SK-N-SH (cell line): ENCODE measurements at regions not wholly inside any gene's neighbourhood (a gene's known extent, or its start where the extent isn't known, plus 50 kb on each side); places are given as distances from the start of the nearest gene placed in this dataset.

Experiments used
- CTCF ChIA-PET: fragments of 300-600, 350-600 bp; formaldehyde crosslinking; extraction: SDS; loops from one replicate; lab custom pipeline; 2021; lab: Yijun Ruan, JAX
- POLR2A ChIA-PET: fragments of 350-600 bp; sonication (Branson Sonifier 250); formaldehyde crosslinking; extraction: SDS; loops from one replicate; lab custom pipeline; 2020; ENCODE audit warnings: antibody characterized with exemption, inconsistent platforms; lab: Yijun Ruan, JAX
- DNase-seq: peaks from one replicate; pipeline ENCODE4 v3.0.0; 2012
- H2AFZ ChIP-seq: fragments of 200-600 bp; sonication (generic); 2 replicates; pipeline ENCODE4 v1.8.1; 2016; ENCODE audit warnings: antibody characterized with exemption, mild to moderate bottlenecking, low read depth
- H3F3A ChIP-seq: fragments of 200-600 bp; sonication (generic); replicated peaks from 2 replicates; pipeline ENCODE3; 2016; ENCODE audit warnings: antibody characterized with exemption, mild to moderate bottlenecking; ENCODE audit not compliant: insufficient read depth
- H3K27ac ChIP-seq, 2 experiments: fragments of 200-500 bp in 1 of 2; fragments of 200-600 bp in 1 of 2; sonication (Bioruptor generic) in 1 of 2; sonication (generic), shearing (Covaris generic) in 1 of 2; 2 replicates each; pipeline versions ENCODE4 v1.5.1 to v1.6.1; 2014 to 2016; ENCODE audit warnings: low read depth in 2 of 2, inconsistent platforms in 1 of 2, low read length in 1 of 2, mild to moderate bottlenecking in 1 of 2, mixed read lengths in 1 of 2
- H3K27me3 ChIP-seq: fragments of 200-600 bp; sonication (generic), shearing (Covaris generic); 2 replicates; pipeline ENCODE4 v1.6.1; 2016; ENCODE audit warnings: mixed run types; ENCODE audit not compliant: insufficient read depth
- H3K36me3 ChIP-seq, 2 experiments: fragments of 200-500 bp in 1 of 2; fragments of 200-600 bp in 1 of 2; sonication (Bioruptor generic) in 1 of 2; sonication (generic) in 1 of 2; replicated peaks in 1 of 2; 2 replicates each; pipeline versions ENCODE3 to v1.5.1; 2014 to 2016; ENCODE audit warnings: low read length in 1 of 2, mild to moderate bottlenecking in 1 of 2; ENCODE audit not compliant: insufficient read depth in 2 of 2, control insufficient read depth in 1 of 2
- H3K4me1 ChIP-seq, 2 experiments: fragments of 200-500 bp in 1 of 2; fragments of 200-600 bp in 1 of 2; sonication (Bioruptor generic) in 1 of 2; sonication (generic), shearing (Covaris generic) in 1 of 2; 2 replicates each; pipeline versions ENCODE4 v1.5.1 to v1.6.1; 2014 to 2016; ENCODE audit warnings: low read depth in 1 of 2, low read length in 1 of 2, mixed run types in 1 of 2; ENCODE audit not compliant: insufficient read depth in 2 of 2, control insufficient read depth in 1 of 2
- H3K4me2 ChIP-seq: fragments of 200-600 bp; sonication (generic), shearing (Covaris generic); 2 replicates; pipeline ENCODE4 v1.6.1; 2017; ENCODE audit warnings: mixed run types
- H3K4me3 ChIP-seq, 2 experiments: fragments of 200-500 bp in 1 of 2; fragments of 200-600 bp in 1 of 2; sonication (Bioruptor generic) in 1 of 2; sonication (generic), shearing (Covaris generic) in 1 of 2; 2 replicates each; pipeline versions ENCODE4 v1.5.1 to v1.8.1; 2014 to 2016; ENCODE audit warnings: low read depth in 2 of 2, inconsistent platforms in 1 of 2, low read length in 1 of 2, mild to moderate bottlenecking in 1 of 2, mixed read lengths in 1 of 2, moderate library complexity in 1 of 2
- H3K79me2 ChIP-seq: fragments of 200-600 bp; sonication (generic); 2 replicates; pipeline ENCODE4 v1.8.1; 2017; ENCODE audit warnings: mild to moderate bottlenecking; ENCODE audit not compliant: insufficient read depth
- H3K9ac ChIP-seq: fragments of 200-600 bp; sonication (generic); 2 replicates; pipeline ENCODE4 v1.6.1; 2017; ENCODE audit warnings: mixed run types
- H3K9me2 ChIP-seq: fragments of 200-600 bp; sonication (generic); 2 replicates; pipeline ENCODE4 v1.6.1; 2017; ENCODE audit warnings: mixed run types
- H3K9me3 ChIP-seq: fragments of 200-600 bp; sonication (generic); 2 replicates; pipeline ENCODE4 v1.6.1; 2017; ENCODE audit warnings: mixed run types, mild to moderate bottlenecking, moderate library complexity
- H4K20me1 ChIP-seq: fragments of 200-600 bp; sonication (generic); 2 replicates; pipeline ENCODE4 v1.6.1; 2017; ENCODE audit warnings: mild to moderate bottlenecking, mixed run types; ENCODE audit not compliant: insufficient read depth
- ELF1 ChIP-seq: IDR thresholded peaks from 2 replicates; pipeline ENCODE4 v1.4.0; 2012
- EP300 ChIP-seq, 2 experiments: IDR thresholded peaks; 2 replicates each; pipeline versions ENCODE4 v1.4.0 to v1.6.1; 2012; ENCODE audit warnings: borderline replicate concordance in 1 of 2, low read depth in 1 of 2, low read length in 1 of 2
- FOSL2 ChIP-seq: IDR thresholded peaks from 2 replicates; pipeline ENCODE4 v1.4.0; 2012; ENCODE audit warnings: low read depth, mild to moderate bottlenecking, moderate library complexity, borderline replicate concordance
- FOXJ3 ChIP-seq: sonication (generic); formaldehyde crosslinking; IDR thresholded peaks from 2 replicates; pipeline ENCODE4 v1.5.1; 2020; ENCODE audit warnings: mild to moderate bottlenecking, missing genetic modification reagents
- FOXM1 ChIP-seq: IDR thresholded peaks from 2 replicates; pipeline ENCODE4 v1.4.0; 2012; ENCODE audit warnings: low read depth, mild to moderate bottlenecking
- MEF2A ChIP-seq: IDR thresholded peaks from 2 replicates; pipeline ENCODE4 v1.4.0; 2012; ENCODE audit warnings: low read depth, borderline replicate concordance
- MXI1 ChIP-seq: IDR thresholded peaks from 2 replicates; pipeline ENCODE4 v1.6.1; 2012; ENCODE audit warnings: mild to moderate bottlenecking, low read depth, low read length, improper control_type of control experiment
- NFIC ChIP-seq: IDR thresholded peaks from 2 replicates; pipeline ENCODE4 v1.4.0; 2012; ENCODE audit warnings: borderline replicate concordance
- NRF1 ChIP-seq: IDR thresholded peaks from 2 replicates; pipeline ENCODE4 v1.6.1; 2012; ENCODE audit warnings: low read depth, mild to moderate bottlenecking, low read length
- POLR2AphosphoS5 ChIP-seq: IDR thresholded peaks from 2 replicates; pipeline ENCODE4 v1.6.1; 2012; ENCODE audit warnings: low read depth, low read length
- RAD21 ChIP-seq: IDR thresholded peaks from 2 replicates; pipeline ENCODE4 v1.6.1; 2012; ENCODE audit warnings: mild to moderate bottlenecking, low read length
- RFX5 ChIP-seq: IDR thresholded peaks from 2 replicates; pipeline ENCODE4 v1.6.1; 2012; ENCODE audit warnings: mild to moderate bottlenecking, improper control_type of control experiment, low read length
- RXRA ChIP-seq: IDR thresholded peaks from 2 replicates; pipeline ENCODE4 v1.4.0; 2012; ENCODE audit warnings: low read depth, mild to moderate bottlenecking, borderline replicate concordance
- SIN3A ChIP-seq: IDR thresholded peaks from 2 replicates; pipeline ENCODE4 v1.6.1; 2012; ENCODE audit warnings: low read depth, mild to moderate bottlenecking, low read length, moderate library complexity, borderline replicate concordance
- SMC3 ChIP-seq: IDR thresholded peaks from 2 replicates; pipeline ENCODE4 v1.6.1; 2012; ENCODE audit warnings: low read depth, low read length, improper control_type of control experiment
- TEAD4 ChIP-seq: IDR thresholded peaks from 2 replicates; pipeline ENCODE4 v1.4.0; 2012; ENCODE audit warnings: mild to moderate bottlenecking, borderline replicate concordance; ENCODE audit not compliant: insufficient read depth
- YY1 ChIP-seq: IDR thresholded peaks from 2 replicates; pipeline ENCODE4 v1.4.0; 2012; ENCODE audit warnings: low read depth, mild to moderate bottlenecking
- WGBS: methylation state at CpG from one replicate; pipeline ENCODE4 v1.1.6; 2017; ENCODE audit warnings: low lambda C conversion rate; 5-methylcytosine and 5-hydroxymethylcytosine counted together
- TF ChIP-seq, protein P1 (sequence below): fragments of 150-350 bp; IDR thresholded peaks from 2 replicates; pipeline ENCODE4 v1.6.1; 2017; ENCODE audit warnings: antibody characterized with exemption, low read length, low read depth, borderline replicate concordance
- TF ChIP-seq, protein P2 (sequence below): IDR thresholded peaks from 2 replicates; pipeline ENCODE4 v1.4.0; 2012; ENCODE audit warnings: low read depth, borderline replicate concordance
- TF ChIP-seq, protein P3 (sequence below): IDR thresholded peaks from 2 replicates; pipeline ENCODE4; 2012

DNA sequence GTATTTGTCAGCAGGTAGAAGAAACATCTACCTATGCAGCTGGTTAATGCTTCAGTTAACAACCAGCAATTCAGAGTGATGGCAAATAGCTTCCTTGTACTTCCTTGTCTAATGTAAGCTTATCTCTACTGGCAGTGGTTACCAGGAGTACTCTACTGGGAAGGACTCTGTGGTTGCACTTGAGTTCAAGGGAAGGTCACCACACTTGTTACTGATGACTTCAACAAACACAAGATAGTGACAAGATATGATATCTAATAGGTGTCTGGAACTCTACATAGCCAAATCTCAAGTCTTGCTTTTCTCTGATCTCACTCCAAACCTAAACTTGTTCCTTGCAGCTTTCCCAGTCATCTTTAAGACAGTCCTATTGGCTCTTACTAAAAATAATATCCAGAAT is 1644.9 kb upstream of the TENM3 start:
- Histone ChIP-seq H3K9me3 (no peaks in the 10 kb centered on the region), H3K27me3 (no peaks in the 10 kb centered on the region), H4K20me1 (no peaks in the 10 kb centered on the region), H3K9ac (no peak overlapping the region), H2AFZ (no peak overlapping the region), H3K36me3 (no peaks in the 10 kb centered on the region), H3K9me2 (no peaks in the 10 kb centered on the region), H3K4me1 (no peaks in the 10 kb centered on the region; a peak in 2 of 4 replicates), H3K4me2 (no peak overlapping the region), H3K4me3 (no peak overlapping the region), H3K27ac (no peak overlapping the region; a peak in 1 of 4 replicates), H3K79me2 (no peaks in the 10 kb centered on the region), H3F3A (no peaks in the 10 kb centered on the region)
- ChIA-PET POLR2A (no interaction called here), CTCF (interaction anchor here (0.9 to 1.1 kb wide), 3 partner anchors 8 to 67 kb away, joined by 3 to 4 read pairs (median 3); no protein-coding TSS in a partner anchor)
- no peak for DNase-seq
- TF ChIP-seq MXI1: no peak
- TF ChIP-seq SIN3A: no peak
- TF ChIP-seq NRF1: no peak
- no peak for TF ChIP-seq FOXJ3 (CRISPR knock-in tag)
- TF ChIP-seq, protein P1, sequence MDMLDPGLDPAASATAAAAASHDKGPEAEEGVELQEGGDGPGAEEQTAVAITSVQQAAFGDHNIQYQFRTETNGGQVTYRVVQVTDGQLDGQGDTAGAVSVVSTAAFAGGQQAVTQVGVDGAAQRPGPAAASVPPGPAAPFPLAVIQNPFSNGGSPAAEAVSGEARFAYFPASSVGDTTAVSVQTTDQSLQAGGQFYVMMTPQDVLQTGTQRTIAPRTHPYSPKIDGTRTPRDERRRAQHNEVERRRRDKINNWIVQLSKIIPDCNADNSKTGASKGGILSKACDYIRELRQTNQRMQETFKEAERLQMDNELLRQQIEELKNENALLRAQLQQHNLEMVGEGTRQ: no peak
- no peak for TF ChIP-seq RXRA
- TF ChIP-seq, protein P2, sequence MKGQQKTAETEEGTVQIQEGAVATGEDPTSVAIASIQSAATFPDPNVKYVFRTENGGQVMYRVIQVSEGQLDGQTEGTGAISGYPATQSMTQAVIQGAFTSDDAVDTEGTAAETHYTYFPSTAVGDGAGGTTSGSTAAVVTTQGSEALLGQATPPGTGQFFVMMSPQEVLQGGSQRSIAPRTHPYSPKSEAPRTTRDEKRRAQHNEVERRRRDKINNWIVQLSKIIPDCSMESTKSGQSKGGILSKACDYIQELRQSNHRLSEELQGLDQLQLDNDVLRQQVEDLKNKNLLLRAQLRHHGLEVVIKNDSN: no peak

DNA sequence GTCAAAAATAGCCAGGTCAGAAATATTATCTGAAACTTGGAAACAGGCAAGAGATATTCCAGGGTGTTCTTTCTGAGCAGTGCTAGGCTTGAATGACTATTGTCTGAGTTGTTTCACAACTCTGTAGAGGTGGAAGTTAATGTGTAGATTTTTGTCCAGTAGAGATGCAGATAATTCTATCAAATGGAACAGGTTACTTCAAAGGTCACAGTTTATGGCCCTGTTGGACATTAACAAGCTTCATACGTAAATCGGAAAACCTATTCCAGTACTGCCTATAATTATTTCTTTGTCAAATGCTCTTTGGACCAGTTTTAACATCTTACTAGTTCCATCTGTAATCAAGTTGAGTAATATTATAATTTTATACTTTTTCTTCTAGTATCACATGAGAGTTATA is 1639.4 kb upstream of the TENM3 start:
- no peaks in the 10 kb centered on the region for H3K27me3 ChIP-seq
- DNase-seq: no peak
- H2AFZ ChIP-seq: no peak overlapping the region
- ChIA-PET CTCF (interaction anchor here (1.5 kb wide), 1 partner anchor 61 kb away, joined by 3 read pairs; no protein-coding TSS in a partner anchor), POLR2A (no interaction called here)
- no peaks in the 10 kb centered on the region for H4K20me1 ChIP-seq
- H3K4me3 ChIP-seq: no peak overlapping the region
- no peaks in the 10 kb centered on the region for H3K9me3 ChIP-seq
- no peaks in the 10 kb centered on the region for H3F3A ChIP-seq
- no peaks in the 10 kb centered on the region for H3K36me3 ChIP-seq
- no peak overlapping the region for H3K4me2 ChIP-seq
- no peaks in the 10 kb centered on the region for H3K4me1 ChIP-seq
- no peak overlapping the region for H3K27ac ChIP-seq
- no peak overlapping the region for H3K9ac ChIP-seq
- H3K79me2 ChIP-seq: no peaks in the 10 kb centered on the region
- TF ChIP-seq, protein P1: no peak
- TF ChIP-seq YY1 (no peak), RAD21 (no peak), ELF1 (no peak), FOXM1 (no peak), MXI1 (no peak), FOSL2 (no peak), SMC3 (no peak), TEAD4 (no peak), MEF2A (no peak), RFX5 (no peak), NFIC (no peak), POLR2AphosphoS5 (no peak), EP300 (IDR thresholded peaks at IDR 0.05; ENCODE audit: borderline replicate concordance in 1 of 2, low read depth in 1 of 2, low read length in 1 of 2) (no peak), FOXJ3 (CRISPR knock-in tag) (no peak)
- TF ChIP-seq, protein P3, sequence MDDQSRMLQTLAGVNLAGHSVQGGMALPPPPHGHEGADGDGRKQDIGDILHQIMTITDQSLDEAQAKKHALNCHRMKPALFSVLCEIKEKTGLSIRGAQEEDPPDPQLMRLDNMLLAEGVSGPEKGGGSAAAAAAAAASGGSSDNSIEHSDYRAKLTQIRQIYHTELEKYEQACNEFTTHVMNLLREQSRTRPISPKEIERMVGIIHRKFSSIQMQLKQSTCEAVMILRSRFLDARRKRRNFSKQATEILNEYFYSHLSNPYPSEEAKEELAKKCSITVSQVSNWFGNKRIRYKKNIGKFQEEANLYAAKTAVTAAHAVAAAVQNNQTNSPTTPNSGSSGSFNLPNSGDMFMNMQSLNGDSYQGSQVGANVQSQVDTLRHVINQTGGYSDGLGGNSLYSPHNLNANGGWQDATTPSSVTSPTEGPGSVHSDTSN: no peak
- TF ChIP-seq, protein P2: no peak
- TF ChIP-seq, all 33 proteins: peak for 0
- whole genome bisulfite sequencing: 92% methylated on average over 2 of the region's 2 CpGs
- H3K9me2 ChIP-seq: no peaks in the 10 kb centered on the region
